GM12864 (cell line): ENCODE measurements at regions not wholly inside any gene's neighbourhood (a gene's known extent, or its start where the extent isn't known, plus 50 kb on each side); places are given as distances from the start of the nearest gene placed in this dataset.

ENCODE experiments used
- DNase-seq: peaks from one replicate; pipeline ENCODE4 v3.0.0-alpha.2; 2011; ENCODE audit warnings: low read depth
- H3K4me3 ChIP-seq: 2 replicates; pipeline ENCODE4 v1.5.1; 2011; ENCODE audit warnings: mild to moderate bottlenecking, low read depth, low read length, control low read depth
- TF ChIP-seq, protein P1 (sequence below): IDR thresholded peaks from 2 replicates; pipeline ENCODE4 v1.5.1; 2011; ENCODE audit warnings: low read depth, mild to moderate bottlenecking, moderate library complexity, low read length, control low read depth, inconsistent platforms; ENCODE audit errors: missing control alignments

DNA sequence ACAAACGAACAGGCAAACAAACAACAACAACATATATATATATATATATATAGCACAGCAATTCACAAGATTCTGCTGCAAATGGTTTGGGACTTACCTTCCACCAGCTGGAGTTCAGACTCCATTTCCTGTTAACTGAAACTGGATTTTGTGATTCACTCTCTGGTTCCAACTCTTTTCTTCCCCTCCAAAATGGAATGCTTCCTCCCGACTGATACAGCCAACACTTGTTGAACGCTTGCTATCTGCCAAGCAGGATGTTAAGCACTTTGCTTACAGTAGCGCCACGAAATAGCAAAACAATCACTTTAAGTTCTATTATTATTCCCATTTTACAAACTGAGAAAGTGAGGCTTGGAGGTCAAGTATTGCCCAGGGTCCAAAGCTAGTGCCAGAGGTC lies 116.0 kb upstream of the TMEM132C start:
- no peak for DNase-seq

DNA sequence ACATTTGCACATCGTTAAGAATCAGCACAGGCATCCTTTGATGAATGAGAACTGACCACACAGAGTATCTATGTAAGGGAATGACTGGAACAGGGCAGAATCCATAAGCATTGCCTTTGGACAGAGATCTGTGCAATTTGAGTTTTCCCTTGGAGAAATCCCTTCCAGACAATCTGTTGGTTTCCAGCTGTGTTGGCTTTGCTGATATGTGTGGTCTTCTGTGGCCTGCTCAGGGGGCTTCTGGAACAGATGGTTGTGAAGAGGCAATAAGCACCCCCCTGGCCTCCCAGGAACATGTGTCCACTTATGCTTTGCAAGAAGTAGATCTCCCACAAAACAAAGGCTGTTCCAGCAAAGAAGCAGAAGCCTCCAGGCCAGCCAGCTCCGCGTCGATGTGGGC lies 111.4 kb upstream of the TMEM132C start:
- no peak for DNase-seq
- no peak overlapping the region for H3K4me3 ChIP-seq
- TF ChIP-seq, protein P1, sequence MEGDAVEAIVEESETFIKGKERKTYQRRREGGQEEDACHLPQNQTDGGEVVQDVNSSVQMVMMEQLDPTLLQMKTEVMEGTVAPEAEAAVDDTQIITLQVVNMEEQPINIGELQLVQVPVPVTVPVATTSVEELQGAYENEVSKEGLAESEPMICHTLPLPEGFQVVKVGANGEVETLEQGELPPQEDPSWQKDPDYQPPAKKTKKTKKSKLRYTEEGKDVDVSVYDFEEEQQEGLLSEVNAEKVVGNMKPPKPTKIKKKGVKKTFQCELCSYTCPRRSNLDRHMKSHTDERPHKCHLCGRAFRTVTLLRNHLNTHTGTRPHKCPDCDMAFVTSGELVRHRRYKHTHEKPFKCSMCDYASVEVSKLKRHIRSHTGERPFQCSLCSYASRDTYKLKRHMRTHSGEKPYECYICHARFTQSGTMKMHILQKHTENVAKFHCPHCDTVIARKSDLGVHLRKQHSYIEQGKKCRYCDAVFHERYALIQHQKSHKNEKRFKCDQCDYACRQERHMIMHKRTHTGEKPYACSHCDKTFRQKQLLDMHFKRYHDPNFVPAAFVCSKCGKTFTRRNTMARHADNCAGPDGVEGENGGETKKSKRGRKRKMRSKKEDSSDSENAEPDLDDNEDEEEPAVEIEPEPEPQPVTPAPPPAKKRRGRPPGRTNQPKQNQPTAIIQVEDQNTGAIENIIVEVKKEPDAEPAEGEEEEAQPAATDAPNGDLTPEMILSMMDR, result no peak

More for the DNA sequence above, 116.0 kb upstream of the TMEM132C start:
- H3K4me3 ChIP-seq, result no peak overlapping the region
- TF ChIP-seq, protein P1, result no peak

DNA sequence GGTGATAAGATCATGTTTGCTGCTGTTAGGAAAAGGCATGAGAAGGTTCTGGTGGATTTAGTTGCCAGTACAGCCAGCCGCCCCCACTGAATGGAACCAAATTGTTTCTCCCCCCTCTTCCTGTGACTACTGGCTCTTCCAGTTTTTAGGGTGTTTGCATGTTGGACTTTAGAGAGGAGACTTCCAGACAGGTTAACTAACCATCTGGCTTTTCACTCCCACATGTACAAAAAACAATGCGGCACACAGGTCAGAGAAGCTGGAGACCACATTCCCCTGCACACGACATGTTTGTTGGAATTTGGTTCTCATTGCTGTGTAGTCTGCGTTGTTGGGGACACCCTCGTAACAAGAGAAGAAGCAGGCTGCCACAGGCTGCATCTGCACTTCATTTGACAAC lies 103.9 kb upstream of the TMEM132C start:
- DNase-seq, result no peak
- TF ChIP-seq, protein P1, result no peak
- no peak overlapping the region for H3K4me3 ChIP-seq

DNA sequence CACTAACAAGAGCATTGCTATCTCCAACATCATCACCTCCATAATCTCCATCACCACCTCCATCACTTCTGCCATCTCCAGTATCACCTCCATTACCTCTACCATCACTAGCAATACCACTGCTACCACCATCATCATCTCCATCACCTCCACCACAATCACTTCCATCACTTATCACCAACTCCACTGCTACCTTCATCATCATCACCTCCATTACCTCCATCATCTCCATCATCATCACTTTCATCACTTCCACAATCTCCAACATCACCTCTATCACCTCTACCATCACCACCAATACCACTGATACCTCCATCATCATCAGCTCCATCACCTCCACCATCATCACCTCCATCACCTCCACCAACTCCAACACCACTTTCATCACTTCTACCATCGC lies 102.4 kb upstream of the TMEM132C start:
- H3K4me3 ChIP-seq, result no peak overlapping the region
- TF ChIP-seq, protein P1, result no peak
- no peak for DNase-seq

DNA sequence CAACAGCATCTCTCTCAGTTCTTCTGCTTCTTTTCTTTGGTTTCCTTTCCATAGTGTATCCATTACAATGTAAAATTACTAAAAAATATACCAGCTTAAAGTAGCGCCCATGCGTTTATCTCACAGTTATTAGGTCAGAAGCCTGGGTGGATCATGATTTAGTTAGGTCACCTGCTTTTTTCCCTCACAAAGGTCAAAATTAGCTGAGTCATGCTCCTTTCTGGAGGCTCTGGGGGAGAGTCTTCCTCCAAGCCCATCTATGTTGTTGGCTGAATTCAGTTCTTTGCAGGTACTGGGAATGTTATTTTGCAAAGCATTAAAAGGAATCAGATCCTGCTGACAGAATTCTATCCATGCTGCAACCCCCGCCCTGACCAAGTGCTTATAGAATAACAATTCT lies 101.6 kb upstream of the TMEM132C start:
- H3K4me3 ChIP-seq, result no peak overlapping the region
- TF ChIP-seq, protein P1, result no peak

DNA sequence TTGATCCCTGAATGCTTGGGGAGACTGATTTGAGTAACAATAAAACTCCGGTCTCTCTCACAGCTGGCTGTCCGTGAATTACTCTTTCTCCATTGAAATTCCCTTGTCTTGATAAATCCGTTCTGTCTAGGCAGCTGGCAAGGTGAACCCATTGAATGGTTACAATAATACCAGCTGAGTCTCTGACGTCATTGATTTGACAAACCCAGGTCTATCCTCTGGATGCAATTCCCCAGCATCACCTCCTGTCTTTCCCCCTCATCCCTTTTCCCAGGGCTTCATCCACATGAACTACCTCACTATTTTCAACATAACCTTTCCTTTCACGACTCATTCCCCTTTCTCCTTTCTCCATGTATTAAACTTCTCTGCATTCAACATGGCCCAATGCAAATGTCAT lies 98.7 kb upstream of the TMEM132C start:
- no peak for DNase-seq
- TF ChIP-seq, protein P1, result no peak
- H3K4me3 ChIP-seq, result no peak overlapping the region

More for the DNA sequence above, 101.6 kb upstream of the TMEM132C start:
- DNase-seq, result no peak

DNA sequence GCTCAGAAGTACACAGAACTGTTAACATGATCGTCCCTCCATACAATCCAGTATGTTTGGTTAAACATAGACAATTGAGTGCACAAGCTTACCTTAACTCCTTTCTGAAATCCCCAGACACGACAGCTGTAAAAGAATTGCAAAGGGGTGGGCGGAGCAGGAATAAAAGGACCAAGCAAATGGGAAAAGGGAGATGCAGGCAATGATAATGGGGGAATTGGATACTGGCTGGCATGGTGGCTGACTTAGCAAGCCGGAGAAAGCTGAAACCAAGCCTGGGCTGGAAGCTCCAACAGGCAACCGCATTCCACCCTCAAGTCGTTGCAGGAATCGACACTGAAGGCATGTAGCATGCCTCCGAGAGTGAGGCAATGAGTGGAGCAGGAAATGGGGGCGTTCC lies 96.8 kb upstream of the TMEM132C start:
- DNase-seq, result no peak
- TF ChIP-seq, protein P1, result no peak
- no peak overlapping the region for H3K4me3 ChIP-seq
